PC-9 (cell line): ENCODE measurements at regions not wholly inside any gene's neighbourhood (a gene's known extent, or its start where the extent isn't known, plus 50 kb on each side); places are given as distances from the start of the nearest gene placed in this dataset.

ENCODE experiments used
- EZH2 ChIP-seq: fragments of 200-600 bp; sonication (generic); IDR thresholded peaks from 2 replicates; pipeline ENCODE4 v1.8.0; 2017; ENCODE audit warnings: antibody characterized with exemption, low read depth
- TF ChIP-seq, protein P1 (sequence below): fragments of 200-600 bp; sonication (generic); conservative IDR thresholded peaks from 2 replicates; pipeline ENCODE4 v1.6.1; 2017; ENCODE audit warnings: mixed run types, antibody characterized with exemption, mild to moderate bottlenecking, moderate library complexity

DNA sequence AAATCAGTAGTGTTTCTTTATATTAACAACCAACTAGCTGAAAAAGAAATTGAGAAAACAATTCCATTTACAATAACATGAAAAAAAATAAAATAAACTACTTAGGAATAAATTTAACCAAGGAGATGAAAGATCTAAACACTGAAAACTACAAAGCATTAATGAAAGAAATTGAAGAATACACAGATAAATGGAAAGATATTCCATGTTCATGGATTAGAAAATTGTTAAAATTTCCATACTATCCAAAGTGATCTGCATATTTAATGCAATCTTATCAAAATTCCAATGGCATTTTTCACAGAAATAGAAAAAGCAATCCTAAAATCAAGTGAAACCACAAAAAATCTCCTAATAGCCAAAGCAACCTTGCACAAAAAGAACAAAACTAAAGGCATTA is 320.2 kb upstream of the GRAMD2B start:
- TF ChIP-seq, protein P1, sequence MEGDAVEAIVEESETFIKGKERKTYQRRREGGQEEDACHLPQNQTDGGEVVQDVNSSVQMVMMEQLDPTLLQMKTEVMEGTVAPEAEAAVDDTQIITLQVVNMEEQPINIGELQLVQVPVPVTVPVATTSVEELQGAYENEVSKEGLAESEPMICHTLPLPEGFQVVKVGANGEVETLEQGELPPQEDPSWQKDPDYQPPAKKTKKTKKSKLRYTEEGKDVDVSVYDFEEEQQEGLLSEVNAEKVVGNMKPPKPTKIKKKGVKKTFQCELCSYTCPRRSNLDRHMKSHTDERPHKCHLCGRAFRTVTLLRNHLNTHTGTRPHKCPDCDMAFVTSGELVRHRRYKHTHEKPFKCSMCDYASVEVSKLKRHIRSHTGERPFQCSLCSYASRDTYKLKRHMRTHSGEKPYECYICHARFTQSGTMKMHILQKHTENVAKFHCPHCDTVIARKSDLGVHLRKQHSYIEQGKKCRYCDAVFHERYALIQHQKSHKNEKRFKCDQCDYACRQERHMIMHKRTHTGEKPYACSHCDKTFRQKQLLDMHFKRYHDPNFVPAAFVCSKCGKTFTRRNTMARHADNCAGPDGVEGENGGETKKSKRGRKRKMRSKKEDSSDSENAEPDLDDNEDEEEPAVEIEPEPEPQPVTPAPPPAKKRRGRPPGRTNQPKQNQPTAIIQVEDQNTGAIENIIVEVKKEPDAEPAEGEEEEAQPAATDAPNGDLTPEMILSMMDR, result no peak
- no peak for TF ChIP-seq EZH2
